ENCODE measurements at regions not wholly inside any gene's neighbourhood (a gene's known extent, or its start where the extent isn't known, plus 50 kb on each side); places are given as distances from the start of the nearest gene placed in this dataset.

DNA sequence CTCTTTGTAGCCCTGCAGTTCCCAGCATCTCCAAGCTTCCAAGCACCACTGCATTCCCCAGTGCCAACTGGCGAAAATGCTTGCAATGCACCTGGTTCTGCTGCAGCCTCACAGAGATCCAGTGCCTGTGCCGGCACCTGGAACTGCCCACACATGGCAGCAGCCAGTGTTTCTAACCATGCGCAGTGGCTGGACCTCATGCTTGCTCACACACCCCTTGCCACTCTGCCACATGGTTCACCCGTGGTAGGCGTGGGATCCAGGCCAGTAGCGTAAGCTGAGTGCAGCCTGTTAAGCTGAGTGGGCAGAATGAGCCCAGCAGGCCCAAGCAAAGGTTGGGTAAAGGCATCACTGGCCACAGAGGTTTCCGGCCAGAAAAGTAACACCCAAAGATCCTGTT lies 214.1 kb upstream of the VLDLR start:
- Histone ChIP-seq H3K9me3 (peaks cover 0 to 15% (median 0%) of the 10 kb centered on the region in 3 donors), H3K27me3 (no peaks in the 10 kb centered on the region), H3K27ac (no peak overlapping the region), H3K4me1 (peaks cover 0 to 11% (median 2%) of the 10 kb centered on the region in 4 donors), H3K36me3 (no peaks in the 10 kb centered on the region), H3K4me3 (no peak overlapping the region)
- DNase-seq = no peak
- intact Hi-C loops (cut with DNase I; ENCODE audit: low total_unique reads) = no loop called here
- TF ChIP-seq, protein P1, sequence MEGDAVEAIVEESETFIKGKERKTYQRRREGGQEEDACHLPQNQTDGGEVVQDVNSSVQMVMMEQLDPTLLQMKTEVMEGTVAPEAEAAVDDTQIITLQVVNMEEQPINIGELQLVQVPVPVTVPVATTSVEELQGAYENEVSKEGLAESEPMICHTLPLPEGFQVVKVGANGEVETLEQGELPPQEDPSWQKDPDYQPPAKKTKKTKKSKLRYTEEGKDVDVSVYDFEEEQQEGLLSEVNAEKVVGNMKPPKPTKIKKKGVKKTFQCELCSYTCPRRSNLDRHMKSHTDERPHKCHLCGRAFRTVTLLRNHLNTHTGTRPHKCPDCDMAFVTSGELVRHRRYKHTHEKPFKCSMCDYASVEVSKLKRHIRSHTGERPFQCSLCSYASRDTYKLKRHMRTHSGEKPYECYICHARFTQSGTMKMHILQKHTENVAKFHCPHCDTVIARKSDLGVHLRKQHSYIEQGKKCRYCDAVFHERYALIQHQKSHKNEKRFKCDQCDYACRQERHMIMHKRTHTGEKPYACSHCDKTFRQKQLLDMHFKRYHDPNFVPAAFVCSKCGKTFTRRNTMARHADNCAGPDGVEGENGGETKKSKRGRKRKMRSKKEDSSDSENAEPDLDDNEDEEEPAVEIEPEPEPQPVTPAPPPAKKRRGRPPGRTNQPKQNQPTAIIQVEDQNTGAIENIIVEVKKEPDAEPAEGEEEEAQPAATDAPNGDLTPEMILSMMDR (IDR thresholded peaks at IDR 0.05) = no peak

- intact Hi-C loops (cut with DNase I; ENCODE audit: low total_unique reads) = no loop called here
- H3K27ac ChIP-seq = no peak overlapping the region
- no peak for DNase-seq
Observed at GRCh38 chr9:2411459-2412215, 209.9 kb upstream of the VLDLR start.

GRCh38 chr9:2413160-2413805 lies 208.3 kb upstream of the VLDLR start:
- intact Hi-C loops (cut with DNase I; ENCODE audit: low total_unique reads) = no loop called here
- H3K27ac ChIP-seq = no peak overlapping the region
- no peaks in the 10 kb centered on the region for H3K27me3 ChIP-seq
- TF ChIP-seq, protein P1 (IDR thresholded peaks at IDR 0.05) = no peak
- H3K9me3 ChIP-seq = no peaks in the 10 kb centered on the region
- H3K4me3 ChIP-seq = no peak overlapping the region
- H3K4me1 ChIP-seq = peaks cover 0 to 16% (median 2%) of the 10 kb centered on the region in 4 donors
- no peaks in the 10 kb centered on the region for H3K36me3 ChIP-seq
- no peak for DNase-seq

More at GRCh38 chr9:2411459-2412215, 209.9 kb upstream of the VLDLR start:
- Histone ChIP-seq H3K27me3 (no peaks in the 10 kb centered on the region), H3K9me3 (no peaks in the 10 kb centered on the region), H3K4me3 (no peak overlapping the region), H3K4me1 (peaks cover 0 to 16% (median 2%) of the 10 kb centered on the region in 4 donors), H3K36me3 (no peaks in the 10 kb centered on the region)
- TF ChIP-seq, protein P1 (IDR thresholded peaks at IDR 0.05) = no peak

DNA sequence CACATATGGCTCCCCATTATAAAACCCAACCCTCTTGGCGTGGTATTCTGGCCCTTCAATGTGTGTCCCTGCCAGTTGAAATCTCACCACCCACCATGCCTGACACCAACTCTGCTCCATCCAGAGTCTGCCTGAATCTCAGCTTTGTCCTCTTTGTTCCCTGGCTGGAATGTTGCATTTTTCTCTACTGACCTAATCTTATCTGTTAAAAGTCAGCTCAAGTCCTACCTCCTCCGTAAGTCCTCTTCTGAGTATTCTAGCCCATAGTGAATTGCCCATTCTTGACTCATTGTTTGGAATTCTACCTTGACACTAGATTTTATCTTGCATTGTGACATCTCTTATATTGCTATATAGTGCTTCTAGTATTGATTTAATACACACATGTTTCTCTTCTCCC lies 207.1 kb upstream of the VLDLR start:
- H3K4me3 ChIP-seq = no peak overlapping the region
- no peaks in the 10 kb centered on the region for H3K9me3 ChIP-seq
- TF ChIP-seq, protein P1 (IDR thresholded peaks at IDR 0.05) = no peak
- no peaks in the 10 kb centered on the region for H3K27me3 ChIP-seq
- peaks cover 0 to 16% (median 2%) of the 10 kb centered on the region in 4 donors for H3K4me1 ChIP-seq
- intact Hi-C loops (cut with DNase I; ENCODE audit: low total_unique reads) = no loop called here
- H3K27ac ChIP-seq = no peak overlapping the region
- no peak for DNase-seq
- no peaks in the 10 kb centered on the region for H3K36me3 ChIP-seq

DNA sequence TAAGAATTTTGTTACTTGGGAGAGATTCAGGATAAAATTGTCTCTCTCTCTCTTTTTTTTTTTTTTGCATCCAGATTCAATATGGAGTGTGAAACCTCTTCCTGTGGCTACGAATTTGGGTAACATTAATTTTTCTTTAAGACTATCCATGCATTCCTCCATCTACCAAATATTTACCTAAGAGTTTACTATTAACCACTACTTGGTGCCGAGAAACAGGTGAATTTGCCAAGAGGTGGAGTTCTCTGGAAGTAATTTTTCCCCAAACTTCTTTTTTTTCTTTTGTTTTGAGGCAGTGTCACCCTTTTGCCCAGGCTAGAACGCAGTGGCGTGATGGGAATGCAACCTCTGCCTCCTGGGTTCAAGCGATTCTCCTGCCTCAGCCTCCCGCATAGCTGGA lies 206.3 kb upstream of the VLDLR start:
- intact Hi-C loops (cut with DNase I; ENCODE audit: low total_unique reads) = no loop called here
- peaks cover 0 to 16% (median 2%) of the 10 kb centered on the region in 4 donors for H3K4me1 ChIP-seq
- H3K9me3 ChIP-seq = no peaks in the 10 kb centered on the region
- no peaks in the 10 kb centered on the region for H3K27me3 ChIP-seq
- no peaks in the 10 kb centered on the region for H3K36me3 ChIP-seq
- TF ChIP-seq, protein P1 (IDR thresholded peaks at IDR 0.05) = no peak
- no peak overlapping the region for H3K27ac ChIP-seq
- no peak overlapping the region for H3K4me3 ChIP-seq
- no peak for DNase-seq
